Caco-2 (cell line): ENCODE measurements at regions not wholly inside any gene's neighbourhood (a gene's known extent, or its start where the extent isn't known, plus 50 kb on each side); places are given as distances from the start of the nearest gene placed in this dataset.
A peak's percentile ranks its signal among the peaks of the same experiment; 100 is the strongest.

Experiments
- BruUV-seq: library from RNA; stranded (reverse); fragments of 400-500 nt; replicated peaks from 2 replicates; lab custom pipeline; 2021; lab: Mats Ljungman, UMichigan
- CTCF ChIA-PET: fragments of 300-600 bp; sonication (Branson Sonifier 250); formaldehyde crosslinking; loops from one replicate; lab custom pipeline; 2022; ENCODE audit warnings: antibody characterized with exemption; lab: Charles Lee
- POLR2A ChIA-PET: fragments of 300-600 bp; sonication (Branson Sonifier 250); formaldehyde crosslinking; loops from one replicate; lab custom pipeline; 2022; ENCODE audit warnings: antibody characterized with exemption; lab: Charles Lee
- DNase-seq, 2 experiments: peaks; one replicate each; pipeline versions ENCODE4 v3.0.0 to v3.0.0-alpha.2; 2020 to 2022
- H3K27me3 ChIP-seq: replicated peaks from 2 replicates; pipeline ENCODE4 v1.6.0; 2011; ENCODE audit warnings: low read length; ENCODE audit not compliant: control insufficient read depth, insufficient read depth
- H3K36me3 ChIP-seq: 2 replicates; pipeline ENCODE4 v1.5.1; 2011; ENCODE audit warnings: low read length; ENCODE audit not compliant: control insufficient read depth, insufficient read depth
- H3K4me1 ChIP-seq: fragments of 250-450 bp; sonication (Bioruptor Pico); 2 replicates; pipeline ENCODE4 v1.5.1; 2020; ENCODE audit warnings: mild to moderate bottlenecking
- H3K4me3 ChIP-seq: 2 replicates; pipeline ENCODE4 v1.5.1; 2011; ENCODE audit warnings: low read depth, mild to moderate bottlenecking, control low read depth, low read length
- H3K9me3 ChIP-seq: fragments of 250-450 bp; sonication (Bioruptor Pico); 2 replicates; pipeline ENCODE4 v1.5.1; 2020; ENCODE audit warnings: mild to moderate bottlenecking, moderate library complexity
- H3K27ac Mint-ChIP-seq: one replicate; pipeline ENCODE4 v1.8.0; 2022; ENCODE audit warnings: mixed read lengths; ENCODE audit not compliant: unreplicated experiment
- H3K27me3 Mint-ChIP-seq: one replicate; pipeline ENCODE4 v1.8.0; 2022; ENCODE audit warnings: mixed read lengths; ENCODE audit not compliant: insufficient read depth, unreplicated experiment
- H3K36me3 Mint-ChIP-seq: one replicate; pipeline ENCODE4 v1.8.0; 2022; ENCODE audit warnings: mild to moderate bottlenecking, mixed read lengths; ENCODE audit not compliant: insufficient read depth, unreplicated experiment
- H3K4me1 Mint-ChIP-seq: one replicate; pipeline ENCODE4 v1.8.0; 2022; ENCODE audit warnings: low read depth, mixed read lengths; ENCODE audit not compliant: unreplicated experiment
- H3K4me3 Mint-ChIP-seq: one replicate; pipeline ENCODE4 v1.8.0; 2022; ENCODE audit warnings: mild to moderate bottlenecking, moderate library complexity, mixed read lengths; ENCODE audit not compliant: unreplicated experiment
- H3K9me3 Mint-ChIP-seq: one replicate; pipeline ENCODE4 v1.8.0; 2022; ENCODE audit warnings: mixed read lengths; ENCODE audit not compliant: unreplicated experiment
- intact Hi-C: fragments of 100-400 bp; cut with micrococcal nuclease; formaldehyde crosslinking; loops from one replicate; pipeline ENCODE4 v1.10.0; 2022; ENCODE audit not compliant: unreplicated experiment
- TF ChIP-seq, protein P1 (sequence below), 2 experiments: fragments of 200-600 bp in 1 of 2; IDR thresholded peaks; 1 replicate in 1 of 2; 2 replicates in 1 of 2; pipeline versions ENCODE4 v1.5.1 to v1.8.0; 2011 to 2022; ENCODE audit warnings: antibody characterized with exemption in 1 of 2, control low read depth in 1 of 2, inconsistent platforms in 1 of 2, low read depth in 1 of 2, low read length in 1 of 2, mild to moderate bottlenecking in 1 of 2, moderate library complexity in 1 of 2; ENCODE audit not compliant: insufficient read depth in 1 of 2, severe bottlenecking in 1 of 2, unreplicated experiment in 1 of 2

DNA sequence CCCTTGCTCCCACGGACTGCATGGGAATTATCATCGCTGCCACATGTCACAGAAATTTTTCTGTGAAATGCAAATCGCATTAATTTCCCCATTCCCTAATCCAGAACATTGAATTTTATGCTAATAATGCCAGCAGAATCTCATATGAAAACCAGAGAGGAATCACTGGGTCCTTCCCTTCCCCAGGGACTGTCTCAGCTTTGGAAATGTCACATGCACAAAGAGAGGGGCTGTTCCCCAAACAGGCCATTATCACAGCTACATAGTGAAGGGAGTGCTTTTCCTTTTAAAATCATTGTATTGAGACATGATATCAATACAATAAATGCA is 954.5 kb downstream of the BRD1 start:
- intact Hi-C loops, result no loop called here
- H3K9me3 Mint-ChIP-seq, result no peaks in the 10 kb centered on the region
- Histone ChIP-seq H3K9me3 (no peaks in the 10 kb centered on the region), H3K4me3 (no peak overlapping the region), H3K27me3 (no peaks in the 10 kb centered on the region), H3K36me3 (no peaks in the 10 kb centered on the region), H3K4me1 (no peaks in the 10 kb centered on the region)
- peaks cover 17% of the 10 kb centered on the region for H3K27me3 Mint-ChIP-seq
- H3K4me3 Mint-ChIP-seq, result no peak overlapping the region
- no peaks in the 10 kb centered on the region for H3K36me3 Mint-ChIP-seq
- no TSS peak for BruUV-seq
- H3K27ac Mint-ChIP-seq, result no peak overlapping the region
- ChIA-PET CTCF (no interaction called here), POLR2A (no interaction called here)
- TF ChIP-seq, protein P1, sequence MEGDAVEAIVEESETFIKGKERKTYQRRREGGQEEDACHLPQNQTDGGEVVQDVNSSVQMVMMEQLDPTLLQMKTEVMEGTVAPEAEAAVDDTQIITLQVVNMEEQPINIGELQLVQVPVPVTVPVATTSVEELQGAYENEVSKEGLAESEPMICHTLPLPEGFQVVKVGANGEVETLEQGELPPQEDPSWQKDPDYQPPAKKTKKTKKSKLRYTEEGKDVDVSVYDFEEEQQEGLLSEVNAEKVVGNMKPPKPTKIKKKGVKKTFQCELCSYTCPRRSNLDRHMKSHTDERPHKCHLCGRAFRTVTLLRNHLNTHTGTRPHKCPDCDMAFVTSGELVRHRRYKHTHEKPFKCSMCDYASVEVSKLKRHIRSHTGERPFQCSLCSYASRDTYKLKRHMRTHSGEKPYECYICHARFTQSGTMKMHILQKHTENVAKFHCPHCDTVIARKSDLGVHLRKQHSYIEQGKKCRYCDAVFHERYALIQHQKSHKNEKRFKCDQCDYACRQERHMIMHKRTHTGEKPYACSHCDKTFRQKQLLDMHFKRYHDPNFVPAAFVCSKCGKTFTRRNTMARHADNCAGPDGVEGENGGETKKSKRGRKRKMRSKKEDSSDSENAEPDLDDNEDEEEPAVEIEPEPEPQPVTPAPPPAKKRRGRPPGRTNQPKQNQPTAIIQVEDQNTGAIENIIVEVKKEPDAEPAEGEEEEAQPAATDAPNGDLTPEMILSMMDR (IDR thresholded peaks at IDR 0.05; ENCODE audit: insufficient read depth in 1 of 2, low read depth in 1 of 2, low read length in 1 of 2, severe bottlenecking in 1 of 2, unreplicated experiment in 1 of 2), result no peak
- no peaks in the 10 kb centered on the region for H3K4me1 Mint-ChIP-seq
- DNase-seq, result no peak

DNA sequence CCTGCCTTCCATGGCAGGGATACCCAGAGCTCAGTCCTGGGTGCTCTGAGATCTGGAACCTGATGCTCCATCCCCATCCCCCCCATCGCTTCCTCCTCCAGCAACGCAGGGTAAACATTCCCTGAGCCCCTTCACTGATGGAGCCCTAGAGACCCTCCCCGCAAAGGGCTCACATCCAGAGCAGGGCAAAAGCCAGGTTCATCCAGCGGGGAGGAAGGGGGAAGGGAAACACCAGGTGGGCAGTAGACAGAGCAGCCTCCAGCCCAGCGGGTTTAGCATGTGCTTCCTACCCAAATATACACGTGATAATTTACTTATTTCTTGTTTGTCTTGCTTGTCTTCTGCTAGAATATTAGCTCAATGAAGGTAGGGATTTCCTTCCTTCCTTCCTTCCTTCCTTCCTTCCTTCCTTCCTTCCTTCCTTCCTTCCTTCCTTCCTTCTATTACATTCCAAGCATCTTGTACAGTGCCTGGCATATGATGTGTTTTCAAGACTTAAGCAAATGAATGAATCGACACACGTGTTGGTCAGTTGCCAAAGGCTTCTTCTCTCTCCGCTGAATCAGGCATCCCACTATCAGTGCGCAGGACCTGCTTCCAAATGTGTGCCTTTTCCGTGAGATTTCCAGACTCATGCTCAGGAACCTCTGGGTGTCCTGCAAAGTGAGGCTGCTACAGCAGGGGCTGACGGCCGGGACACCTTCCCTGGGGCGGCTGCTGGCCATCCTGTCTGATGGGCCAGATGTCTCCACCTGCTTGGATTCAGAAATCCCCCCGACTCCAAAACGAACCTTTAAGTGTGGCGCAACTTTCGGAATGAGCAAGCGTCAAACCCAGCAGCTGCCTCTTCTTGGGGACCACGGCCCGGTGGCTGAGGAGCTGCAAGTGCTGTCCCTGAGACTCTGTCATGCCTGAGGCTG is 955.1 kb downstream of the BRD1 start:
- intact Hi-C loops, result no loop called here
- Histone ChIP-seq H3K4me3 (no peak overlapping the region), H3K36me3 (no peaks in the 10 kb centered on the region), H3K27me3 (no peaks in the 10 kb centered on the region), H3K9me3 (no peaks in the 10 kb centered on the region), H3K4me1 (no peaks in the 10 kb centered on the region)
- H3K27me3 Mint-ChIP-seq, result peaks cover 20% of the 10 kb centered on the region
- H3K4me3 Mint-ChIP-seq, result no peak overlapping the region
- no peaks in the 10 kb centered on the region for H3K36me3 Mint-ChIP-seq
- peak in 1 of 2 experiments; percentile 12 for DNase-seq
- H3K27ac Mint-ChIP-seq, result no peak overlapping the region
- TF ChIP-seq, protein P1 (IDR thresholded peaks at IDR 0.05; ENCODE audit: insufficient read depth in 1 of 2, low read depth in 1 of 2, low read length in 1 of 2, severe bottlenecking in 1 of 2, unreplicated experiment in 1 of 2), result no peak
- ChIA-PET CTCF (no interaction called here), POLR2A (no interaction called here)
- no TSS peak for BruUV-seq
- H3K9me3 Mint-ChIP-seq, result no peaks in the 10 kb centered on the region
- H3K4me1 Mint-ChIP-seq, result no peaks in the 10 kb centered on the region

- H3K4me1 Mint-ChIP-seq, result no peaks in the 10 kb centered on the region
- H3K27me3 ChIP-seq, result no peaks in the 10 kb centered on the region
- TF ChIP-seq, protein P1 (IDR thresholded peaks at IDR 0.05; ENCODE audit: insufficient read depth in 1 of 2, low read depth in 1 of 2, low read length in 1 of 2, severe bottlenecking in 1 of 2, unreplicated experiment in 1 of 2), result no peak
- H3K9me3 ChIP-seq, result no peaks in the 10 kb centered on the region
- ChIA-PET CTCF (no interaction called here), POLR2A (no interaction called here)
- peak in 1 of 2 experiments; percentile 19 for DNase-seq
- intact Hi-C loops, result no loop called here
- H3K4me3 Mint-ChIP-seq, result no peak overlapping the region
- H3K4me1 ChIP-seq, result no peaks in the 10 kb centered on the region
- H3K36me3 ChIP-seq, result no peaks in the 10 kb centered on the region
- H3K9me3 Mint-ChIP-seq, result no peaks in the 10 kb centered on the region
- H3K27me3 Mint-ChIP-seq, result peaks cover 16% of the 10 kb centered on the region
- no peak overlapping the region for H3K4me3 ChIP-seq
- H3K36me3 Mint-ChIP-seq, result no peaks in the 10 kb centered on the region
- no peak overlapping the region for H3K27ac Mint-ChIP-seq
- BruUV-seq, result no TSS peak
Measured at GRCh38 chr22:48871176-48871840, 956.4 kb downstream of the BRD1 start.
